HL-60 (cell line): ENCODE measurements at regions not wholly inside any gene's neighbourhood (a gene's known extent, or its start where the extent isn't known, plus 50 kb on each side); places are given as distances from the start of the nearest gene placed in this dataset.

Experiments used
- DNase-seq, 2 experiments: peaks; one replicate each; pipeline ENCODE4 v3.0.0-alpha.2; 2010 to 2020; ENCODE audit warnings: low read depth in 1 of 2, low spot score in 1 of 2
- H3K27ac ChIP-seq: fragments of 250-450 bp; sonication (Bioruptor Pico); replicated peaks from 2 replicates; pipeline ENCODE4 v1.5.1; 2020; ENCODE audit warnings: mild to moderate bottlenecking, moderate library complexity
- H3K27me3 ChIP-seq: fragments of 250-450 bp; sonication (Bioruptor Pico); 2 replicates; pipeline ENCODE4 v1.5.1; 2021; ENCODE audit warnings: mild to moderate bottlenecking, moderate library complexity; ENCODE audit not compliant: insufficient read depth, poor library complexity, severe bottlenecking
- H3K4me3 ChIP-seq: replicated peaks from 2 replicates; pipeline ENCODE4 v1.5.1; 2011; ENCODE audit warnings: mild to moderate bottlenecking, control low read depth, low read length; ENCODE audit not compliant: insufficient read depth
- GABPA ChIP-seq: IDR thresholded peaks from 2 replicates; pipeline ENCODE4 v1.6.1; 2012; ENCODE audit warnings: low read depth
- POLR2AphosphoS5 ChIP-seq: IDR thresholded peaks from 2 replicates; pipeline ENCODE4 v1.6.1; 2012; ENCODE audit warnings: low read depth
- SPI1 ChIP-seq: IDR thresholded peaks from 2 replicates; pipeline ENCODE4 v1.6.1; 2012; ENCODE audit warnings: low read depth, mild to moderate bottlenecking, borderline replicate concordance
- TF ChIP-seq, protein P1 (sequence below): IDR thresholded peaks from 2 replicates; pipeline ENCODE4 v1.6.1; 2012; ENCODE audit warnings: low read depth; ENCODE audit not compliant: insufficient replicate concordance
- TF ChIP-seq, protein P2 (sequence below): IDR thresholded peaks from one replicate; pipeline ENCODE4 v1.5.1; 2011; ENCODE audit warnings: low read length, control low read depth, inconsistent platforms; ENCODE audit not compliant: insufficient read depth

DNA sequence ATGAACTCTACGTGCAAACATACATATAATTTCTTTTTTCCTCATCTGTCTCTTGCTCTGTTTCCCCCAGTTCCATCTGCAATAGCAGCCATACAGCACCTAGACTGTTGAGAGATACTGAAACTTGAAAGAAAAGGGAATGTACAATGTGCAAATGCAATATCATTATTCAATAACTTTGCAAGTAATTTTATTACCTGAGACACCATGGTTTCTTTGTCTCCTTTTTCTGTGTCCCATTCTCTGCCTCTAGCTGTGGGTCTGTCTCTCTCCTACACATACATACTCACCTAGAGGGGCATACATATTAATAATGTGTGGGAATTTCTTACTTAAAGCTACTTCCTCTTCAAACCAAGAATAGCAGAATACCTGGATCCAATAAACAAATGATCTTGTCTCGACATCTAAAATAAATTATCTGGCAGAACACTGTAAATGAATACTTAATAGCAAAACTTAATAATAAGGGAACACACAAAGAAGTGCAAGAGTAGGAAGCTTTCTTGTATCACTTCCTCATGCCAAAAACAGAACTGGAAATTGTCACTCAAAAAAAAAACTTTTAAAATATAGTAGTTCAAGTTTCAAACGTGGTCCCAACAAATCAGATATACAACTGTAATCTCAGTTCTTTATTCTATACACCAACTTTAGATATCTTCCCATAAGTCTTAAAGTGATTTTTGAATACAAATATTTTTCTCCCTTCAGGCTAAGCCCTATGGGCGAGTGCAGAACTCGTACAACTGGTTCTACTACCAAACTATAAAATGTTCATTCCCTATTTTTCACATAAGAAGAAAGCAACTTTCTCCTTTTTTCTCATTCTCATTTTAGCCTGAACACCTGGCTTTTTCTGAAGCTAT lies 194.6 kb downstream of the NRIP1 start:
- H3K27me3 ChIP-seq: no peaks in the 10 kb centered on the region
- TF ChIP-seq POLR2AphosphoS5: no peak
- no peak for TF ChIP-seq GABPA
- peak; percentile 56; the same call in 1 of the 2 replicates for TF ChIP-seq SPI1
- TF ChIP-seq, protein P1, sequence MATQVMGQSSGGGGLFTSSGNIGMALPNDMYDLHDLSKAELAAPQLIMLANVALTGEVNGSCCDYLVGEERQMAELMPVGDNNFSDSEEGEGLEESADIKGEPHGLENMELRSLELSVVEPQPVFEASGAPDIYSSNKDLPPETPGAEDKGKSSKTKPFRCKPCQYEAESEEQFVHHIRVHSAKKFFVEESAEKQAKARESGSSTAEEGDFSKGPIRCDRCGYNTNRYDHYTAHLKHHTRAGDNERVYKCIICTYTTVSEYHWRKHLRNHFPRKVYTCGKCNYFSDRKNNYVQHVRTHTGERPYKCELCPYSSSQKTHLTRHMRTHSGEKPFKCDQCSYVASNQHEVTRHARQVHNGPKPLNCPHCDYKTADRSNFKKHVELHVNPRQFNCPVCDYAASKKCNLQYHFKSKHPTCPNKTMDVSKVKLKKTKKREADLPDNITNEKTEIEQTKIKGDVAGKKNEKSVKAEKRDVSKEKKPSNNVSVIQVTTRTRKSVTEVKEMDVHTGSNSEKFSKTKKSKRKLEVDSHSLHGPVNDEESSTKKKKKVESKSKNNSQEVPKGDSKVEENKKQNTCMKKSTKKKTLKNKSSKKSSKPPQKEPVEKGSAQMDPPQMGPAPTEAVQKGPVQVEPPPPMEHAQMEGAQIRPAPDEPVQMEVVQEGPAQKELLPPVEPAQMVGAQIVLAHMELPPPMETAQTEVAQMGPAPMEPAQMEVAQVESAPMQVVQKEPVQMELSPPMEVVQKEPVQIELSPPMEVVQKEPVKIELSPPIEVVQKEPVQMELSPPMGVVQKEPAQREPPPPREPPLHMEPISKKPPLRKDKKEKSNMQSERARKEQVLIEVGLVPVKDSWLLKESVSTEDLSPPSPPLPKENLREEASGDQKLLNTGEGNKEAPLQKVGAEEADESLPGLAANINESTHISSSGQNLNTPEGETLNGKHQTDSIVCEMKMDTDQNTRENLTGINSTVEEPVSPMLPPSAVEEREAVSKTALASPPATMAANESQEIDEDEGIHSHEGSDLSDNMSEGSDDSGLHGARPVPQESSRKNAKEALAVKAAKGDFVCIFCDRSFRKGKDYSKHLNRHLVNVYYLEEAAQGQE: no peak
- no peak overlapping the region for H3K27ac ChIP-seq
- H3K4me3 ChIP-seq: no peak overlapping the region
- DNase-seq: no peak

DNA sequence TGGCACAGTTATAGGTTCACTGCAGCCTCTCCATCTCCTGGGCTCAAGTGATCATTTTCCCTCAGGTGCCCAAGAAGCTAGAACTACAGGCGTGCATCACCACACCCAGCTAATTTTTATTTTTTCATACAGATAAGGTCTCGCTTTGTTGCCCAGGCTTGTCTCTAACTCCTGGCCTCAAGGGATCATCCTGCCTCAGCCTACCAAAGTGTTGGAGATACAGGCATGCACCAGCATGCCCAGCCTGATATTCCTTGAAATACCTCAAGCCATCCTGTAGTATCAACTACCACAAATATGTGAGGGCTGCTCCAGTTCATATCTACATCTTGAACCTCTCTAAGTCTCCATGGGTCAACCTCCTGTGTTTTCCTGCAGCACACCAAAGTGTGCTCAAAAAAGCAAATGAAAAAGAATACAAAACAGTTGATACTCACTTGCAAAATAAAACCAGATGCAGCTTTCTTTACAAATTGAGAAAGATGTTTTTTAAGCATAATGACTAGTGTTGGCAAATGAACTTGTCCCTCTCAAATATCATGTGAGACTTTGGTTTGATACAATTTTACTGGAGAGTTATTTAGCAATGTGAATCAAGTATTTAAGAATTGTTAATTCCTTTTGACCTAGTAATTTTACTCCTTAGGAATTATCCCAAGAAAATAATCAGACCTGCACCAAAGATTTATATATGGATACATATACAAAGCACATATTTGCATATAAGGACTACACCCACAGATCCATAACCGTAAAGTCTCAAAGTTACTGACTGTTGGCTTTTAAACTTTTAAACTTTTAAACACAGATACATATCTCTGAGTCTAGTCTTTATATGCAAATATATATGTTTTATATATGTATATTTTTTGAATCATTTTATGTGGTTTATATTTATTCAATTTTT lies 197.7 kb downstream of the NRIP1 start:
- TF ChIP-seq SPI1 (no peak), GABPA (no peak), POLR2AphosphoS5 (no peak)
- TF ChIP-seq, protein P2, sequence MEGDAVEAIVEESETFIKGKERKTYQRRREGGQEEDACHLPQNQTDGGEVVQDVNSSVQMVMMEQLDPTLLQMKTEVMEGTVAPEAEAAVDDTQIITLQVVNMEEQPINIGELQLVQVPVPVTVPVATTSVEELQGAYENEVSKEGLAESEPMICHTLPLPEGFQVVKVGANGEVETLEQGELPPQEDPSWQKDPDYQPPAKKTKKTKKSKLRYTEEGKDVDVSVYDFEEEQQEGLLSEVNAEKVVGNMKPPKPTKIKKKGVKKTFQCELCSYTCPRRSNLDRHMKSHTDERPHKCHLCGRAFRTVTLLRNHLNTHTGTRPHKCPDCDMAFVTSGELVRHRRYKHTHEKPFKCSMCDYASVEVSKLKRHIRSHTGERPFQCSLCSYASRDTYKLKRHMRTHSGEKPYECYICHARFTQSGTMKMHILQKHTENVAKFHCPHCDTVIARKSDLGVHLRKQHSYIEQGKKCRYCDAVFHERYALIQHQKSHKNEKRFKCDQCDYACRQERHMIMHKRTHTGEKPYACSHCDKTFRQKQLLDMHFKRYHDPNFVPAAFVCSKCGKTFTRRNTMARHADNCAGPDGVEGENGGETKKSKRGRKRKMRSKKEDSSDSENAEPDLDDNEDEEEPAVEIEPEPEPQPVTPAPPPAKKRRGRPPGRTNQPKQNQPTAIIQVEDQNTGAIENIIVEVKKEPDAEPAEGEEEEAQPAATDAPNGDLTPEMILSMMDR: no peak
- TF ChIP-seq, protein P1: no peak
- Histone ChIP-seq H3K27me3 (no peaks in the 10 kb centered on the region), H3K4me3 (no peak overlapping the region), H3K27ac (no peak overlapping the region)
- no peak for DNase-seq

DNA sequence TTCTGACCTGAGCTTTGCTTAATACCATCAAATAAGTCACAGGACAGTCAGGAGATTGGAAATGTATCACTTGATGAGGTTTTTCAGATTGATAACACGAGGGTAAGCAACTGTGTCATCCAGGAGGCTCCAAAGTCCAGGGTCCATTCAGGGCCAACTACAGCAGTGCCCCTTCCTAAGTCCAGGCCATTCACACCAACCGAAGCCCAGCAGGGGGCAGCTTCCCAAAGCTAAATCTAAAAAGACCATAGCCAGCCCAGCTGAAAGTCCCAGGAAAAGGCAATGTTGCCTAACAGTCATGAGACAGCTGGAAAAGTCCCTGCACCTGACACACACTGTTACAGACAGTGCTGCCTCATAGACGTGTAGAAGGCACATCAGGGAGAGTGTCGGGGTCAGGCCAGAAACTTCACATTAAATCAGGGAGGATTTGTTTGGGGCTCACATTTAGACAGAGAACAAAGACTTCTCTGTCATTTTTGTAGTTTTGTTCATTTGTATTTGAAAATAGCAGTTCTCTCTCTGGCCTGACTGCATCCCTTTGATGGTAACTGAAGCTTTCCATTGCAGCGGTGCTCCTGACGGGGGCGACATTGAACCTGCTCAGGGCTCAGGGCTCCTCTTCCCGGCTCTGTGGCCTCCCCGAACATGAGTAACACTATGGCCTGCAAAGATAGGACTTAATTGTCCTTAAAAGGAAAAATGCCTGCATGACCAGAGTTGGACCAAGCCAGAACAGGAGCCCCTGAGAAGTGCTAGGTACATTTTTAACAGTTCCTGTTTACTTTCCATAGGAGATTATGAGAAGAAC lies 200.4 kb downstream of the NRIP1 start:
- no peak overlapping the region for H3K4me3 ChIP-seq
- DNase-seq: peak in 1 of 2 experiments; percentile 41
- no peak overlapping the region for H3K27ac ChIP-seq
- TF ChIP-seq SPI1: no peak
- TF ChIP-seq, protein P2: peak; percentile 11
- H3K27me3 ChIP-seq: no peaks in the 10 kb centered on the region
